T-helper 2 cell treated with Interferon-gamma antibody and Interleukin-4, amounts not matched to agents 5 μg/mL and 100 μg/mL, for 36 hours (primary cell): ENCODE measurements at regions not wholly inside any gene's neighbourhood (a gene's known extent, or its start where the extent isn't known, plus 50 kb on each side); places are given as distances from the start of the nearest gene placed in this dataset.
"Not testable (repeated sequence)": the region's sequence is repeated elsewhere in the genome, so short reads cannot be mapped to it uniquely, and the experiment has no call there.

Experiments
- DNase-seq: peaks from one replicate; pipeline ENCODE4 v3.0.0; 2021; ENCODE audit warnings: low spot score
- H3K27ac Mint-ChIP-seq: one replicate; pipeline ENCODE4 v1.8.0; 2021; ENCODE audit warnings: mild to moderate bottlenecking, mixed read lengths
- H3K27me3 Mint-ChIP-seq: one replicate; pipeline ENCODE4 v1.8.0; 2021; ENCODE audit warnings: low read depth, mixed read lengths
- H3K36me3 Mint-ChIP-seq: one replicate; pipeline ENCODE4 v1.8.0; 2021; ENCODE audit warnings: low read depth, mixed read lengths
- H3K4me1 Mint-ChIP-seq: one replicate; pipeline ENCODE4 v1.8.0; 2021; ENCODE audit warnings: low read depth, mixed read lengths
- H3K4me3 Mint-ChIP-seq: one replicate; pipeline ENCODE4 v1.8.0; 2022; ENCODE audit warnings: mild to moderate bottlenecking, moderate library complexity, mixed read lengths
- H3K9me3 Mint-ChIP-seq: one replicate; pipeline ENCODE4 v1.8.0; 2021; ENCODE audit warnings: mixed read lengths

DNA sequence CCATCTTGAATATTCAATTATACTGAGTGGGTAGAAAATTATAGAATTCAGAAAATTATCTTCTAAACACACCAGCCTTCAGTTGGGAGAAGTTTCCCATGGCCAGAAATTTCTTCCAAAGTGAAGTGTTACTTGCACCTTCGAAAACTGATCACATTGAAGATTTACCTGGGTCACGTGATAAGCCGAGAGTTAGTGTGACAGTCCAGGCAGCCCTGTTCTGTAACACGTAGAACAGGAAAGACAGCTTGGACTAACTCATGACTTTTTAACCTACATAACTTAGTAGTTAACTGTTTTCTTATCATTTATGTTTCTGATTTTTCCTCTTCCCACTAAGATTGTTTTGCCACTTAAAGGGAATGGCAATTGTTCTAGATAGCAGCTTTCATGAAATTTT lies 118.3 kb upstream of the MTHFD1L start:
- H3K4me1 Mint-ChIP-seq: no peaks in the 10 kb centered on the region
- no peak overlapping the region for H3K27ac Mint-ChIP-seq
- H3K9me3 Mint-ChIP-seq: no peaks in the 10 kb centered on the region
- no peak overlapping the region for H3K4me3 Mint-ChIP-seq
- DNase-seq: no peak
- H3K36me3 Mint-ChIP-seq: no peaks in the 10 kb centered on the region
- peaks cover 4% of the 10 kb centered on the region for H3K27me3 Mint-ChIP-seq

DNA sequence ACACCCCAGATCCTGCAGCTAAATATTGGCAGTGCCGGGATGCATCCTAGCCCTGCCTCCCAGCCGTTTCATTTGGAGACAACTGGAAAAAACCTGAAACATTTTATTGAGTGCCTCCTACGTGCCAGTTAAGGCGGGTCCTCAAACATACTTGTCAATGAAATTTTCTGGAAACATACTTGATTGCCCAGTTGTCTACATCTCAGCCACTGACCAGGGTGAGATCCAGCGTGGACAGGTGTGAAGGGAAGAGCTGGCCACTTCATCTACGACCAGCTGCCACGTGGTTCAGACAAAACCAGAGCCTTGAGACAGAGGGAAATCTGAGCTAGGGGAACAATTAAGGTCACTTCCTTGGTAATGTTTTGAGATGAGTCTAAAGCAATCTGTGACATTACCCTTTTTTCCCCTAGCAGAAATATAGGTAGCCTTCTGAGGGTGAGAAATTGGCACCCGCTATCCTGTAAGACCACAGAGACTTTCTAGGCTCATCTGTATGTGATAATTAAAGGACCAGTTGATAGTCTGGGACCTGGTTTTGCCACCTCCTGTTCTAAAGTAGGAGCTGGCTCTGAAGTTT lies 116.3 kb upstream of the MTHFD1L start:
- H3K27me3 Mint-ChIP-seq: peaks cover 4% of the 10 kb centered on the region
- H3K27ac Mint-ChIP-seq: no peak overlapping the region
- H3K4me1 Mint-ChIP-seq: no peaks in the 10 kb centered on the region
- H3K36me3 Mint-ChIP-seq: no peaks in the 10 kb centered on the region
- no peak for DNase-seq
- no peak overlapping the region for H3K4me3 Mint-ChIP-seq
- H3K9me3 Mint-ChIP-seq: no peaks in the 10 kb centered on the region

DNA sequence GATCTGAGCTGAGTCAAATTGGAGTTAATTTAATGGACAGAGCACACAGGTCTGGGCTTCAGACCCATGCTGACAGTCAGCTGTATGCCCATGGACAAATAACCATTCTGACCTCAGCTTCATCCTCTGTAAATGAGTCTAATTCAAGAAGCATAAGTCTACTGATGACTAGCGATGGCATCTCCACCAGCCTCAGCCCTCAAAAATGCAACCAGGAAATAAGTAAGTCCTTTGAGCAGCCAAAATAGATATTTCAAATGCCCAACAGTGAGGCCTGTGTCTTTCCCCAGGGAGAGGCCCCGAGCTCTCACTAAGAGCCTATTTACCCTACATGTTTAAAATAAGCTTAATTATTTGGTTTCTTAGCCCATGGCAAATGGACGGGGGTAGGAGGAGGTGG lies 114.2 kb upstream of the MTHFD1L start:
- Mint-ChIP-seq H3K27me3 (peaks cover 3% of the 10 kb centered on the region), H3K9me3 (no peaks in the 10 kb centered on the region), H3K27ac (no peak overlapping the region), H3K4me1 (no peaks in the 10 kb centered on the region), H3K4me3 (no peak overlapping the region), H3K36me3 (no peaks in the 10 kb centered on the region)
- DNase-seq: no peak

DNA sequence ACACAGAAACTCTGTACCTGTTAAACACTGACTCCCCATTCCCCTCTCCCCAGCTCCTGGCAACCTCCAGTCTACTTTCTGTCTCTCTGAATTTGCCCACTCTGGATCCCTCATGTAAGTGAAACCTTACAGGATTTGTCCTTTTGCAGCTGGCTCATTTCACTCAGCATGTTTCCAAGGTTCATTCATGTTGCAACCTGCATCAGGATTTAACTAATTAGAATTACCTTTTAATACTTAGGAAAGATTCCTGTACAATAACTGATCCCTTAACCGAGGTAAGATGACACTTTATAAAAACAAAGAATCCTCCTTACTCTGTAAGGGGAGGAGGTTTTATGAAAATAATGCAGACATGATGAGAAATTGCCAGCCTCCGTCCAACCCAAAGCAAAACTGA lies 113.1 kb upstream of the MTHFD1L start:
- no peaks in the 10 kb centered on the region for H3K27me3 Mint-ChIP-seq
- no peak overlapping the region for H3K27ac Mint-ChIP-seq
- no peaks in the 10 kb centered on the region for H3K9me3 Mint-ChIP-seq
- H3K4me1 Mint-ChIP-seq: no peaks in the 10 kb centered on the region
- H3K36me3 Mint-ChIP-seq: no peaks in the 10 kb centered on the region
- no peak for DNase-seq
- H3K4me3 Mint-ChIP-seq: no peak overlapping the region

DNA sequence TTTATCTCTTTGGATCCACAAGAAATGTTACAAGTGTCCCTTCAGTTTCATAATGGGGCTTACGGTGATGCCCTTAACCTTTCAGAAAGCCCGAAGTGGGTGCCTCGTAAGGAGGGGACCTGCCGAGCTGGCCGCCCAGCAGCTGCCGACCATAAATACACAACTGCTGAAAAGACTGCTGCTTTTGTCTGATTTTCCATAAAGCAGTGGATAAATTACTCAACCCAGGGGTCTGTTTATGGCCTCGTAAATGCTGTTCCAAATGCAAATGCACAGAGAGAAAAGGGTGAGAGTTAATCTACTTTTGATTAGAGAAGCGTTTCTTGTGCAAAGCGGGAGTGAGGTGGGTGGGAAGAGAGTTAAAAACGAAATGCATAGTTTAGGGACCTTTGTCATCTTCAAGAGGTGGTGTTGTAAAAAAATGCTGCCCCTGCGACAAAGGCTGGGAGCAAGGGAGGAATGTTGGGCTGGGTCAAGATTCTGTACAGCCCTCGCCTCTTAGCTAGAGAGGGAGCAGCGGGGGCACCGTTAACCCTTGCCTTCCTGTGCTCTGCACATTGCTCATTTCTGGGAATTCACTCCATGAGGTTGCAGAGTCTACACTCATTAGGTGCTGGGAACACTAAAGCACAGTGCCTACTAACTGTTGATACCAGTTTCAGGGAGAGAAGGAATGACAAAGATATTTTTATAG lies 112.0 kb upstream of the MTHFD1L start:
- H3K27ac Mint-ChIP-seq: no peak overlapping the region
- no peaks in the 10 kb centered on the region for H3K9me3 Mint-ChIP-seq
- H3K36me3 Mint-ChIP-seq: no peaks in the 10 kb centered on the region
- DNase-seq: no peak
- H3K4me3 Mint-ChIP-seq: no peak overlapping the region
- H3K4me1 Mint-ChIP-seq: no peaks in the 10 kb centered on the region
- peaks cover 2% of the 10 kb centered on the region for H3K27me3 Mint-ChIP-seq

DNA sequence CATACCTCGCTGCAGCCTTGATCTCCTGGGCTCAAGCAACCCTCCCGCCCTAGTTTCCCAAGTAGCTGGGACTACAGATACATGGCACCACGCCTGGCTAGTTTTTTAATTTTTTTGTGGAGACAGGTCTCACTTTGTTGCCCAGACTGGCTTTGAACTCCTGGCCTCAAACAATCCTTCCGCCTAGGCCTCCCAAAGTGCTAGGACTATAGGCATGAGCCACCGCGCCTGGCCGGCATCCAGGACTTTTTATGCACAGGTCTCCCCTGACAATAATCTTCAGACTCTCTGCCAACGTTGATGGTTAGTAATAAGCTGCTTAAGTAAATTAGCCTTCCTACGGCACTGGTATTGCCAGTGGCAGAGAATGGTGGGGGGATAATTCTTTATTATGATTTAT lies 110.5 kb upstream of the MTHFD1L start:
- H3K9me3 Mint-ChIP-seq: no peaks in the 10 kb centered on the region
- H3K36me3 Mint-ChIP-seq: no peaks in the 10 kb centered on the region
- H3K4me1 Mint-ChIP-seq: no peaks in the 10 kb centered on the region
- no peak for DNase-seq
- H3K27ac Mint-ChIP-seq: no peak overlapping the region
- no peak overlapping the region for H3K4me3 Mint-ChIP-seq
- H3K27me3 Mint-ChIP-seq: peaks cover 2% of the 10 kb centered on the region

DNA sequence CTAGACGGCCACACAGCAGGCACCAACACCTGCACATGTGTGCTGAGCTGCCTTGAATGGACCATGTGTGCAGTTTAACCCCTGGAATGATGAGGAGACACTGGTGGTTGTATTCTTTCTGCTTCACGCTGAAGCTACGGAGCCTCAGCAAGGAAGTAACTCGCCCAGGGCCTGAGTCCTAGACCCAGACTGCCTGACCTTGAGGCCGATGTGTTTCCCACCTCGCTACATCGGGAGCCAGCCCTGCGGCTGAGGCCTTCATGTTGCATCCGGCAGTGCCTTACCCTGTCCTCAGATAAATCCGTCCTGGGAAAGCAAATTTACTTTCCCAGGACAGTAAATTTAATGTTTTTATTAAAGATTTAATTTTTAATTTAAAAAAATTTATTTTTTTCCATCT lies 110.0 kb upstream of the MTHFD1L start:
- DNase-seq: no peak
- no peak overlapping the region for H3K4me3 Mint-ChIP-seq
- no peaks in the 10 kb centered on the region for H3K4me1 Mint-ChIP-seq
- H3K36me3 Mint-ChIP-seq: no peaks in the 10 kb centered on the region
- H3K9me3 Mint-ChIP-seq: no peaks in the 10 kb centered on the region
- no peak overlapping the region for H3K27ac Mint-ChIP-seq
- peaks cover 2% of the 10 kb centered on the region for H3K27me3 Mint-ChIP-seq

DNA sequence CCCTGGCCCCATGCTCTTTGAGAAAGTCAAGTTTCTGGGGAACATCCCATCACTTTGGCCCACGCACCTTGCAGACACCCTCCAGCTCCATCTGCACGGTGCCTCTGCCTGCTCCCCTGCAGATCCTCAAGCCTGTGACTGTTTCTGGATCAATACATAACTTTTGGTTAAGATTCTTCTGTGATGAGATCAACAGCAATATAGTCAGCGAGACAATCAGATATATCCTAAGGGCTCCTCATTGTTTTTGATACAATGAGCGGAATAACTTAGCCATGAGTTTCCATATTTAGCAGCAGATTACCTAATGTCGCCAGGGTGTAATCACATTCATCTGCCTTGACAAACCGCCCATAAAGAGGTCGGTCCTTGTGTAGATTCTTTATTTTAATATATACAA lies 109.3 kb upstream of the MTHFD1L start:
- no peak for DNase-seq
- H3K9me3 Mint-ChIP-seq: no peaks in the 10 kb centered on the region
- no peaks in the 10 kb centered on the region for H3K4me1 Mint-ChIP-seq
- no peaks in the 10 kb centered on the region for H3K36me3 Mint-ChIP-seq
- H3K4me3 Mint-ChIP-seq: no peak overlapping the region
- no peak overlapping the region for H3K27ac Mint-ChIP-seq
- H3K27me3 Mint-ChIP-seq: peaks cover 2% of the 10 kb centered on the region

DNA sequence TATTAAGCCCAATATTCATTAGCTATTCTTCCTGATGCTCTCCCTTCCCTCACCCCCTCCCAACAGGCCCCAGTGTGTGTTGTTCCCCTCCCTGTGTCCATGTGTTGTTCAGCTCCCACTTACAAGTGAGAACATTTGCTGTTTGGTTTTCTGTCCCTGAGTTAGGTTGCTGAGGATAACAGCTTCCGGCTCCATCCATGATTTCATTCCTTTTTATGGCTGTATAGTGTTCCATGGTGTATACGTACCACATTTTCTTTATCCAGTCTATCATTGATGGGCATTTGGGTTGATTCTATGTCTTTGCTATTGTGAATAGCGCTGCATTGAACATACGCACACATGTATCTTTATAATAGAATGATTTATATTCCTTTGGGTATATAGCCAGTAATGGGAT lies 107.7 kb upstream of the MTHFD1L start:
- not testable (repeated sequence) for H3K27ac Mint-ChIP-seq, H3K9me3 Mint-ChIP-seq, DNase-seq, H3K27me3 Mint-ChIP-seq, H3K36me3 Mint-ChIP-seq, H3K4me3 Mint-ChIP-seq, H3K4me1 Mint-ChIP-seq

DNA sequence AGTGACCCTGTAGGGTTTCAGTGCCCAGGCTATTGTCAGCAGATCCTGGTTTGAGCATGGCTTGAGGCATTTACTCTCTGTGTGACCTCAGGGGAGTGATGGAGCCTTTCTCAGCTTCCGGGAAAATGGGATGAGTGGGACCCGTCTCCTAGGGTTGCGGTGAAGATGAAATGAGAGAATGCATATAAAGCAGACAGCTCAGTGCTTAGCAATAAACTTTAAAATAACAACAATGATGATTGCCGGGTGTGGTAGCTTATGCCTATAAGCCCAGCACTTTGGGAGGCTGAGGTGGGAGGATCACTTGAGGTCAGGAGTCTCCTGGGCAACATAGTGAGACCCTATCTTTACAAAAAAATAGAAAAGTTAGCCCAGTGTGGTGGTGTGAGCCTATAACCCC lies 106.0 kb upstream of the MTHFD1L start:
- no peak overlapping the region for H3K27ac Mint-ChIP-seq
- H3K9me3 Mint-ChIP-seq: no peaks in the 10 kb centered on the region
- peaks cover 2% of the 10 kb centered on the region for H3K27me3 Mint-ChIP-seq
- no peaks in the 10 kb centered on the region for H3K36me3 Mint-ChIP-seq
- DNase-seq: no peak
- H3K4me1 Mint-ChIP-seq: no peaks in the 10 kb centered on the region
- no peak overlapping the region for H3K4me3 Mint-ChIP-seq

DNA sequence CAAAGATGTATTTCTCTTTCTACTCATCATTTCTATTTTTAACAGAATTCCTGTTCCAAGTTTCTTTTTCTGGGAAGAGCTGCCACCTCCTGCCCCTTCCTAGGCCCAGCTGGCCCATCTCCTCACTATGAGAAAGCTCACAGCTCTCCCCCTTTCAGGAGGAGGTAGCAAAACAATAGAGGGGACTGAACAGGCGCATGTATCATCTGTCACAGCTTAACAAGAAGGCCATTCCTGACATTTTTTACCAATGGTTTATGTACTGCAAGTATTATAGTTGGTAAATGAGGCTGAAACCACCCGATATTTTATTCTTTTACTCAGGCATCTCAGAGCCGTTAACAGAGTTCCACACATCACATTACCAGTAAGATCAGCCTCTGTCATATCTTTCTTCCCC lies 103.7 kb upstream of the MTHFD1L start:
- no peak for DNase-seq
- Mint-ChIP-seq H3K36me3 (no peaks in the 10 kb centered on the region), H3K4me3 (no peak overlapping the region), H3K4me1 (no peaks in the 10 kb centered on the region), H3K9me3 (no peaks in the 10 kb centered on the region), H3K27me3 (peaks cover 5% of the 10 kb centered on the region), H3K27ac (no peak overlapping the region)

DNA sequence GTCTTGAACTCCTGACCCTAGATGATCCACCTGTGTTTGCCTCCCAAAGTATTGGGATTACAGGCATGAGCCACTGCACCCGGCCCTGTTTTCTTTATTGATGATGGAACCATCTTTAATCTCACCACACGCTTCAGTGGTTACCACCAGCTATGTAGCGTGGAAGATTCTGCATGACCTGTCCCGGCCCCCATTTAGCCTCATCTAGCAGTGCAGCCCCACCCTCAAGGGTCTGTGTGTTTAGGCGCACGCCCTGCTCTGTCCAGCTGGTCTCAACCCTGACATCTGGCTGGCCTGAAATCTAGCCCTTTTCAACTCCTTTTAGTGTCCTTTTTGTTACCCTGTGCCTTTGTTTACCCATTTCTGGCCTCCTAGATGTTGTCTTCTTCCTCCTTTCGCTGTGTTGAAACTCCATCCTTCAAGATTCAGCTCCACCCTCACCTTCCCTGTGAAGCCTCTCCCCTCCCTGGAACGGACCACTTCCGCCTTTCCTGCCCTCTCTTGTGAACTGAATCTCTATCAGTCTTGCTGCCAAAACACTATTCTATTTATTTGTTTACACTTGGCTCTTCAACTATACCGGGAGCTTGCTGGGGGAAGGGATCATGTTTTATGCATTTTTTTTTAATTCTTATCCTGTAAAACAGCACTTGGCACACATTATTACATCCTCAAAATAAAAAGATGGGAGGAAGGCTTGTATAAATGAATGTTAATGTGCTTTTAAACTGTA lies 101.0 kb upstream of the MTHFD1L start:
- Mint-ChIP-seq H3K36me3 (no peaks in the 10 kb centered on the region), H3K27me3 (peaks cover 3% of the 10 kb centered on the region), H3K27ac (no peak overlapping the region), H3K9me3 (no peaks in the 10 kb centered on the region), H3K4me3 (no peak overlapping the region), H3K4me1 (no peaks in the 10 kb centered on the region)
- no peak for DNase-seq

DNA sequence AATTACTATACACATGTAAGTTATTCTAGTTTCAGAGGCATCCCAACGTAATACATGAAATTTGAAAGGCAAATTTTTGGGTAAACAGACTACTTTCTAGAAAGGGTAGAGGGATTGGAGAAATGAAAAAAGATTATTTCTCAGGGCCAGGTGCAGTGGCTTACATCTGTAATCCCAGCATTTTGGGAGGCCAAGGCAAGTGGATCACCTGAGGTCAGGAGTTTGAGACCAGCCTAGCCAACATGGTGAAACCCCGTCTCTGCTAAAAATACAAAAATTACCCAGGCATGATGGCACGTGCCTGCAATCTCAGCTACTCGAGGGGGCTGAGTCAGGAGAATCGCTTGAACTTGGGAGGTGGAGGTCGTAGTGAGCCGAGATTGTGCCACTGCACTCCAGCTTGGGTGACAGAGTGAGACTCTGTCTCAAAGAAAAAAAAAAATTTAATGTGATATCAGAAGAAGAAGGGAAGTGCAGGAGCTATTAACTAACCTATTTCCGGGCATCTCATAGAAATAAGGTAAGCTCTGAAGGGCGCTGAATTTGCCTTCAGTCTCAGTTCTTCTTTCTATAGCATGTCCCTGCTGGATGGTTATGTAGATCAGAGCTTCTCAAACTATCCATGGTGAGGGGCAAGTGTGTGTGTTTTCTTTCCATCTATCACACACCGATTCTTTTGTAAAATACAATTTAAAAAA lies 100.3 kb upstream of the MTHFD1L start:
- Mint-ChIP-seq H3K4me3 (no peak overlapping the region), H3K27me3 (peaks cover 7% of the 10 kb centered on the region), H3K36me3 (no peaks in the 10 kb centered on the region), H3K27ac (no peak overlapping the region), H3K4me1 (no peaks in the 10 kb centered on the region), H3K9me3 (no peaks in the 10 kb centered on the region)
- no peak for DNase-seq
